GM12891 (cell line): ENCODE measurements at regions not wholly inside any gene's neighbourhood (a gene's known extent, or its start where the extent isn't known, plus 50 kb on each side); places are given as distances from the start of the nearest gene placed in this dataset.

Experiments
- DNase-seq: peaks from one replicate; pipeline ENCODE4 v3.0.0; 2011; ENCODE audit warnings: low spot score; ENCODE audit not compliant: insufficient read length
- FAIRE-seq: peaks from 2 replicates; lab custom pipeline; 2011; peaks lifted over from hg19 to GRCh38; lab: Jason Lieb, UNC
- PAX5 ChIP-seq: IDR thresholded peaks from 2 replicates; pipeline ENCODE4 v1.6.1; 2011; ENCODE audit warnings: low read length, moderate library complexity, mild to moderate bottlenecking; ENCODE audit not compliant: insufficient read depth, severe bottlenecking
- POLR2A ChIP-seq: IDR thresholded peaks from 2 replicates; pipeline ENCODE4 v1.6.1; 2011; ENCODE audit warnings: low read depth, low read length, control low read depth
- POLR2AphosphoS5 ChIP-seq: IDR thresholded peaks from 2 replicates; pipeline ENCODE4 v1.6.1; 2011; ENCODE audit warnings: low read depth, low read length, control low read depth
- POU2F2 ChIP-seq: IDR thresholded peaks from 2 replicates; pipeline ENCODE4 v1.6.1; 2011; ENCODE audit warnings: low read depth, mild to moderate bottlenecking, control low read depth, low read length, moderate library complexity
- SPI1 ChIP-seq: IDR thresholded peaks from 2 replicates; pipeline ENCODE4 v1.6.1; 2011; ENCODE audit warnings: low read depth, low read length, control low read depth
- TAF1 ChIP-seq: IDR thresholded peaks from 2 replicates; pipeline ENCODE4 v1.6.1; 2011; ENCODE audit warnings: low read depth, low read length, control low read depth

DNA sequence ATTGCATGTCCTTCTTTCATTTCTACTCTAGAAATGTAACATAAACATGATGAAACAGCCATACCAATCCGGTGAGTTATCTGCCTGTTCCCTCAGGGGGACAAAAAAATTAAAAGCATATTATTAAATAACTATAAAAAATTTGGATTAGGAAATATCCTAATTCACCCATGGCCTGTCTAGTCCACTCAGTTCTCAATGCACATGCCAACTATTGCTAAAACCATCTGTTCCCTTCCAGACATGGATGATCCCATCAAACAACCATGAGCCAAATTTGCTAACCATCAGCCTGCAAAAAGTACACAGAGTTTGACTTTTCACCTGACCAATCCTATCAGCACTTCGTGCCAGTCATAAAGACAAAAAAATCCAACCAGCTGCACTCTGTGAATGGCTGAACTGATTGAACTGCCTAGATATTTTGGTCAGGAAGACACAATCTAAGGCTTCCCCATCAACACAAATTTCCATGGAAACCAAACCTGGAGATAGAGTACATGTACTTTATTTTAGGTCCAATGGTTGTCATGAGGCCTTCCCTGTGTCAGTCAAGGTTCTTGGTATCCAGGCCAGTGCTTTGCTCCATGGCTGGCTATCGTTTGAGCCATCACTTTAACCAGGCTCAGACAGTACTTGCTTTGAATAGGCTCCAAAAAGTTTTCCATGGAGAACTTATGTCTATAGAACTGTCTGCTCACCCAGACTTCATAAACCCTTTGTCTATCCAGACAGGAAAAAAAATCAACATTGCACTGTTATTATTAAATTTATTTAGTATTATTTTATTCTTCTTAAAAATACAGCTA, 570.8 kb downstream of the LTN1 start:
- no peak for DNase-seq
- TF ChIP-seq TAF1, result no peak
- TF ChIP-seq POLR2A, result no peak
- no peak for FAIRE-seq

DNA sequence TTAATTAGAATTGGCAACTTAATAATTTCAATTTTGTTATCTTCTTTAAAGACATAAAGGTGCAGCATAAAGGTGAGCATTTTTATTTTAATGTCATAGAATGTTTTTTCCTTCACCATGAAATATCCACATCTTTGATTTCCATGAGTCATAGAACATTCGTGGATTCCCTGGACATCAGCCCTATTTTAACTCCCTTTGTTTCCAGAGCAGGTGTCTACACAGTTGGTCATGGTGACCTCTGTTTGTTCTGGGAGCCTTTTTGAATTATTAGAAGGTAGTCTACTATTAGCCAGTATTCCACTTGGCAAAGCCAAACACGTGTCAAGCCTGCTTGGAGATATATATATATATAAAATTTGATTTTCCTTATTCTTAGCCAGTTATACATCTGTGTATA, 572.9 kb downstream of the LTN1 start:
- no peak for FAIRE-seq

DNA sequence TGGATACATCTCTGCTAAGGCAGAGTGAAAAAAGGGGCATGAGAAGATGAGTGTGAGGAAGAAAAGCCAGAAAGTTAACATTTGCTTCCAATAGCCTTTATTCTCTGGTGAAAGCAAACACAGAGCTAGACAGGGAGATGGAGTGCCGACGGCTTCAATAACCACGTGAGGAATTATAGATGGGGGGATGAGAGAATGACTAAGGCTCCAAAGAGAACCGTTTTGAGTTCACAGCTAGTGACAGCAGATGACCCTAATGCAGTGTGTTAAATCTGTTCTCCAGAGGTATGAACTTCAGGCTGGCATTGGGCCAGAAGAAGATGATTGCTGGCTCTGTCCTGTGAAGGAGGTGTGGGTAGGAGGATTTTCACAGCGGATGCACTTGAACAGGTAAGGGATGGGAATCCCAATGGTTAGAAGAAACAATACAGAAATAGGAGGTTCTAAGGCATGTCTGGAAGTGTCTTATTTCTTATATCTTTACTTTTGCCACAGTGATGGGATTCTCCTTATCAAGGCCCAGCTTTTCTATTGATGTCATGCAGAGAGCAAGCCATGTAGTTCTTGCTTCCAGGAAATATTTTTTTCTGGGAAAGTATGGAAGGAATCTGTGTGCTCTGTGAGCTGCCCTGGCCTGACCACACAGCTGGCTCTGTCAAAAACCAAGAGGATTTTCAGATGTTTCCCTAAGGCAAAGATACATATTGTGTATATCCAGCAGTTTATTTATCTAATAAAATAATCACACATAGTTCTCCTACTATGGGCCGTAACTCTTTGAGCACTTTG, 573.8 kb downstream of the LTN1 start:
- FAIRE-seq (no peak), DNase-seq (no peak)
- TF ChIP-seq POLR2A (no peak), SPI1 (no peak), POU2F2 (no peak), TAF1 (no peak), POLR2AphosphoS5 (no peak), PAX5 (no peak)

More for the DNA sequence above, 572.9 kb downstream of the LTN1 start:
- no peak for DNase-seq
- TF ChIP-seq PAX5 (no peak), SPI1 (no peak), TAF1 (no peak), POLR2AphosphoS5 (no peak), POU2F2 (no peak), POLR2A (no peak)

DNA sequence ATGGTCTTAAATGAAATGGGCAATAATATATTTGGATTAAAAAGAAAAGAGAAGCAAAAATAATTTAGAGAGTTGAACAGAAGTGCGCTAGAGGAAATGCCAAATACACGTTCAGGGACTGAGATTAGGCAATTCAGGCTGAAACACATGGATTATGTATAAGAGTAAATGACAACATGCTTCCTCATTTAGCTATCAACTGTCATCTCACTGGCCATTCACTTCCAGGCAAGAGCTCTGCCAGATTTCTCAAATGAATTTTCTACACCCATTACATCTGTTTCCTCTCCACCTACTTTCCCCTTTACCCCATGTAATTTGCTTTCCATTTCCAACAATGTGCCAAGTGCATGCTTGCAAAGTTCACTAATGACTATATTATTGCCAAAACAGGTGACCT, 582.4 kb downstream of the LTN1 start:
- FAIRE-seq (no peak), DNase-seq (no peak)
- no peak for TF ChIP-seq SPI1
- no peak for TF ChIP-seq TAF1
- no peak for TF ChIP-seq POLR2AphosphoS5
- no peak for TF ChIP-seq POU2F2
- no peak for TF ChIP-seq POLR2A
- TF ChIP-seq PAX5, result no peak

DNA sequence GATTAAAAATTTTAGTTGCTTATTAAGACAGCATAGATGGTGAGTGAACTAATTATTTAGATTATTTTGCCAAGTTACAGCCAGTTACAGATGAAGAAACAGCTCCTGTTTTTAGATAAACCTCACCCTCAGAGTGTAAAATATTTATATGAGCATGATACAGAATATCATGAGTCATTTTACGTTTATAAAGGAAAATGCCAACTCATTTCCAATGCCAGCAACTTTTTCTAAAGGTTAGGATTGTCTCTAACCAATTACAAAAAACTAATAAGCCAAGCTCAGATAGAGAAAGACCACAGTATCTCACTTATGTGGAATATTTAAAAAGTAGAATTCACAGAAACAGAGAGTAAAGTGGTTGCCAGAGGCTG, 590.1 kb downstream of the LTN1 start:
- TF ChIP-seq SPI1 (no peak), PAX5 (no peak), POLR2A (no peak), POLR2AphosphoS5 (no peak), TAF1 (no peak), POU2F2 (no peak)
- no peak for FAIRE-seq
- DNase-seq, result no peak

DNA sequence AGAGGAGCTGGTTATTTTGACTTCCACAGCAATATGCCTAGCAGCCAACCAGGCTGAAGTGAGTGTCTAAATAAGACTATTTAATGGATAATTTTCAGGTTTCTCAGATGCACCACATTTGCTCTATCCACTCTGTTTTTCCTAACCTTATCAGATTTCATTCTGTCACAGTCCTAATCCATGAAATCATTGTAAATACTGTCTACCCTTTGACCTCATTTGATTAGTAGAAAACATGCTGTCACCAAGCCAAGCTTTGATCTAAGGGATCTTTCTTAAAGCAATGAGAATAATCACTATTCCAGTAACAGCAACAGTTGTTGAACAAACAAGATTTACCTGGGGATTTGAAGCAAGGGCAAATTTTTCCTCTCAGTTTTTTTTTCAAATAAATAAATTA, 595.6 kb downstream of the LTN1 start:
- FAIRE-seq (no peak), DNase-seq (no peak)
- no peak for TF ChIP-seq TAF1
- TF ChIP-seq PAX5, result no peak
- TF ChIP-seq POLR2A, result no peak
- TF ChIP-seq SPI1, result no peak
- TF ChIP-seq POLR2AphosphoS5, result no peak
- TF ChIP-seq POU2F2, result no peak

DNA sequence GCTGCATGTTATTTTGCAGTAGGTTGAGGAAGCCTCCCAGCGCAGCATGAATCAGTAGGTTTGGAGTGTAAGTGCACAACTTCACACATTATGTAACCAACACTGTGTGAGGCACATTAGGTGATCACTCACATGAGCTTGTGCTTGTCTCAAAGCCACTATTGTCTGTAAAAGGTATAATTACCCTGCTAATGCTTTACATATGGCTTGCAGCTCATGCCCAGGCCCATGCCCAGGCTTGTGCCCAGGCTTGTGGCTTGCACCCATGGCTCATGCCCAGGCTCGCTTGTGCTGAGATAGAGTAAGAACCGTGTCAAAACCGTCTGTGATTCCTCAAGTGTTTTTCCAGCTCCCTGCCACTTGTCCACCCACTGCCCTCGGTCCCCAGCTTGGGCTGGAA, 596.3 kb downstream of the LTN1 start:
- TF ChIP-seq PAX5 (no peak), TAF1 (no peak), POLR2A (no peak), POLR2AphosphoS5 (no peak), SPI1 (no peak), POU2F2 (no peak)
- no peak for FAIRE-seq

DNA sequence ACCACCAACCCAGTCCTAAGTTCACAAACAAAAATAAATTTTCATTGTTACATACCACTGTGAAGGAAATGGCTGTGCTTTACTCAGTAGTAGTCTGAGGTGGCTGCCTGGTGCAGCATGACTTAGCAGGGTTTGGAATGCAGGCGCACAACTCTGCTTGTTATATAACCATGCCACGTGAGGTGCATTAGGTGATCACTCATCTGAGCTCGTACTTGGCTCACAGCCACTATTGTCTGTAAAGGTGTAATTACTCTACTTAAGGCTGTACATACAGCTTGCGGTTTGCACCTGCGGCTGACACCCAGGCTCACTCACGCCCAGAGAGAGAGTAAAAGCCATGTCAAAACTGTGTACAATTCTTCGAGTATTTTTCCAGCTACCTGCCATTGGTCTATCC, 599.4 kb downstream of the LTN1 start:
- FAIRE-seq, result no peak
- TF ChIP-seq POLR2A (no peak), PAX5 (no peak), SPI1 (no peak), POU2F2 (no peak), POLR2AphosphoS5 (no peak), TAF1 (no peak)
- DNase-seq, result no peak

More for the DNA sequence above, 596.3 kb downstream of the LTN1 start:
- no peak for DNase-seq

DNA sequence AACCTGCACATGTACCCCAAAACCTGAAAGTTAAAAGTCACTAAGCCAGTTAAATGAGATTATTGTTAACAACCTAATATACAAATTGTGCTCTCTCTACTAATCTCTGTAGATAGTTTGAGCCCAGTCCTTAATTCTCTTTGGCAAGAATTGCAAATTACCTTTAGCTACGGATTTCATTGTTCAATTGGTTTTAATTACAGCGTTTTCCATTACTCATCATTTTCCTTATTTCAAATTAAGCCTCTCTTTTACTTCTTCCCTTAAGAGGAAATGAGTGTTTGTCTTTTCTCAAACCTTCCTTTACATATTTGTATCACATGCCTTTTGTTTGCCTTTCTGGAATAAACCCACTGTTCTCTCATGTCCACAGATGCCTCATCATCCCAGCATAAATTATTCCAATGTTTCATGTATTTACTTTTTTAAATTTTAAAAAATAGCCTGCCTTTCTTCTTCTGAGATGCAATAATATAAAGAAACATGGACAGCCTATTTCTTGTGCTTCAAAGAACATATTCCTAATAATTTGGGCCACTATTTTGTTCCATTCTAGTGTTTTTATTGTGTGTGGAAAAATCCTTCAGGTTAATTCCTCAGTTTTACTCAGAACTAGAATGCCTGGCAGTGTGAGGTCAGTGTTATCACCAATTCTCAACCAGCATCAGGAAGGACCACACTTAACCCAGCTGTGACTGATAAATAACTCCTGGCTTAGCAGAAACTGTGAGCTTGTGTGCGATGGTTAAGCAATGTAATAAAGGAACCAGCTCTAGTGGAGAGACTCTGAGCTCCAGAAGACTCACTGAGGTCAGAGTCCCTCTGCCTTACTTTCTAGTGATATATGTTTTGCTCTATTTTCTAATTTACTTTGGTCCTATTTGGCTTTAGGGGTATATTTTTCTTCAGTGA, 600.5 kb downstream of the LTN1 start:
- no peak for FAIRE-seq
- DNase-seq, result no peak
- TF ChIP-seq PAX5 (no peak), SPI1 (no peak), TAF1 (no peak), POLR2AphosphoS5 (no peak), POLR2A (no peak), POU2F2 (no peak)
